Keratinocyte (primary cell): ENCODE measurements at regions not wholly inside any gene's neighbourhood (a gene's known extent, or its start where the extent isn't known, plus 50 kb on each side); places are given as distances from the start of the nearest gene placed in this dataset.

Source experiments
- DNase-seq: peaks from one replicate; pipeline ENCODE4 v3.0.0-alpha.2; 2011; ENCODE audit warnings: low read depth, missing footprints, low spot score
- FAIRE-seq: peaks from 2 replicates; lab custom pipeline; 2011; peaks lifted over from hg19 to GRCh38; lab: Jason Lieb, UNC
- H2AFZ ChIP-seq: 2 replicates; pipeline ENCODE4 v1.6.0; 2012; ENCODE audit warnings: low read length, control low read depth, inconsistent platforms; ENCODE audit not compliant: control insufficient read depth
- H3K27ac ChIP-seq: 2 replicates; pipeline ENCODE4 v1.5.1; 2011; ENCODE audit warnings: low read length; ENCODE audit not compliant: control insufficient read depth, insufficient read depth
- H3K27me3 ChIP-seq: 3 replicates; pipeline ENCODE4 v1.6.0; 2011; ENCODE audit warnings: low read length; ENCODE audit not compliant: control insufficient read depth, insufficient read depth; ENCODE audit errors: extremely low read depth
- H3K36me3 ChIP-seq, 2 experiments: 2 replicates in 1 of 2; 3 replicates in 1 of 2; pipeline ENCODE4 v1.5.1; 2011; ENCODE audit warnings: low read length in 2 of 2, mild to moderate bottlenecking in 1 of 2; ENCODE audit not compliant: control insufficient read depth in 2 of 2, insufficient read depth in 2 of 2; ENCODE audit errors: extremely low read depth in 1 of 2
- H3K4me1 ChIP-seq: 3 replicates; pipeline ENCODE4 v1.5.1; 2011; ENCODE audit warnings: low read length; ENCODE audit not compliant: control insufficient read depth, insufficient read depth; ENCODE audit errors: extremely low read depth
- H3K4me2 ChIP-seq: 3 replicates; pipeline ENCODE4 v1.6.0; 2011; ENCODE audit warnings: low read depth, low read length; ENCODE audit not compliant: control insufficient read depth, insufficient read depth; ENCODE audit errors: extremely low read depth
- H3K4me3 ChIP-seq, 3 experiments: fragments of 200-600 bp in 1 of 3; sonication (generic) in 1 of 3; 2 replicates in 2 of 3; 3 replicates in 1 of 3; pipeline ENCODE4 v1.5.1; 2011 to 2016; ENCODE audit warnings: low read length in 3 of 3, mild to moderate bottlenecking in 3 of 3, control low read depth in 2 of 3, inconsistent platforms in 1 of 3, low read depth in 1 of 3, mixed read lengths in 1 of 3, mixed run types in 1 of 3, moderate library complexity in 1 of 3; ENCODE audit not compliant: control insufficient read depth in 2 of 3, insufficient read depth in 2 of 3; ENCODE audit errors: extremely low read depth in 1 of 3
- H3K79me2 ChIP-seq: 2 replicates; pipeline ENCODE4 v1.6.0; 2012; ENCODE audit warnings: low read length; ENCODE audit not compliant: control insufficient read depth, insufficient read depth
- H3K9ac ChIP-seq: 3 replicates; pipeline ENCODE4 v1.6.0; 2011; ENCODE audit warnings: low read length; ENCODE audit not compliant: control insufficient read depth, insufficient read depth; ENCODE audit errors: extremely low read depth
- H3K9me1 ChIP-seq: 3 replicates; pipeline ENCODE4 v1.6.0; 2011; ENCODE audit warnings: low read length; ENCODE audit not compliant: control insufficient read depth, insufficient read depth; ENCODE audit errors: extremely low read depth
- H3K9me3 ChIP-seq: 2 replicates; pipeline ENCODE4 v1.5.1; 2012; ENCODE audit warnings: low read depth, low read length; ENCODE audit not compliant: control insufficient read depth
- H4K20me1 ChIP-seq: 3 replicates; pipeline ENCODE4 v1.6.0; 2011; ENCODE audit warnings: low read length; ENCODE audit not compliant: control insufficient read depth, insufficient read depth; ENCODE audit errors: extremely low read depth
- CTCF ChIP-seq, 3 experiments: IDR thresholded peaks in 1 of 3; conservative IDR thresholded peaks in 1 of 3; optimal IDR thresholded peaks in 1 of 3; 2 replicates in 2 of 3; 3 replicates in 1 of 3; pipeline versions ENCODE3 to v1.5.1; 2011; ENCODE audit warnings: low read length in 3 of 3, mild to moderate bottlenecking in 3 of 3, moderate library complexity in 2 of 3, control low read depth in 1 of 3, inconsistent platforms in 1 of 3; ENCODE audit not compliant: insufficient read depth in 2 of 3; ENCODE audit errors: extremely low read depth in 1 of 3
- EZH2 ChIP-seq: IDR thresholded peaks from one replicate; pipeline ENCODE4 v1.6.1; 2012; ENCODE audit warnings: inconsistent platforms, mild to moderate bottlenecking, low read length, moderate library complexity
- dilution Hi-C: fragments of 300-500 bp; cut with MboI; formaldehyde crosslinking; loops from one replicate; pipeline ENCODE4 v1.7.0; 2020; ENCODE audit warnings: low sequenced_read_pairs; ENCODE audit not compliant: extremely low pct_ligation_motif_present

GRCh38 chrX:20374900-20375438 is 108.3 kb upstream of the RPS6KA3 start:
- TF ChIP-seq EZH2 (no peak), CTCF (optimal IDR thresholded peaks at IDR 0.05 in 1 of 3, IDR thresholded peaks at IDR 0.05 in 1 of 3, conservative IDR thresholded peaks at IDR 0.05 in 1 of 3; ENCODE audit: extremely low read depth in 1 of 3, insufficient read depth in 2 of 3, low read length in 3 of 3) (no peak)
- Histone ChIP-seq H3K4me1 (no peaks in the 10 kb centered on the region), H3K9me3 (no peaks in the 10 kb centered on the region), H3K4me2 (no peak overlapping the region), H2AFZ (no peak overlapping the region), H3K36me3 (no peaks in the 10 kb centered on the region), H3K4me3 (no peak overlapping the region), H3K27me3 (no peaks in the 10 kb centered on the region), H3K9me1 (no peaks in the 10 kb centered on the region), H4K20me1 (no peaks in the 10 kb centered on the region), H3K27ac (no peak overlapping the region), H3K9ac (no peak overlapping the region), H3K79me2 (no peaks in the 10 kb centered on the region)
- FAIRE-seq: no peak
- DNase-seq: no peak
- dilution Hi-C loops: no loop called here

GRCh38 chrX:20374450-20374849 is 107.7 kb upstream of the RPS6KA3 start:
- FAIRE-seq: no peak
- H2AFZ ChIP-seq: no peak overlapping the region
- H3K4me3 ChIP-seq: no peak overlapping the region
- no peaks in the 10 kb centered on the region for H3K4me1 ChIP-seq
- DNase-seq: no peak
- dilution Hi-C loops: no loop called here
- H3K9ac ChIP-seq: no peak overlapping the region
- H3K27me3 ChIP-seq: no peaks in the 10 kb centered on the region
- H3K79me2 ChIP-seq: no peaks in the 10 kb centered on the region
- H4K20me1 ChIP-seq: no peaks in the 10 kb centered on the region
- H3K36me3 ChIP-seq: no peaks in the 10 kb centered on the region
- H3K9me3 ChIP-seq: no peaks in the 10 kb centered on the region
- no peak for TF ChIP-seq EZH2
- TF ChIP-seq CTCF (optimal IDR thresholded peaks at IDR 0.05 in 1 of 3, IDR thresholded peaks at IDR 0.05 in 1 of 3, conservative IDR thresholded peaks at IDR 0.05 in 1 of 3; ENCODE audit: extremely low read depth in 1 of 3, insufficient read depth in 2 of 3, low read length in 3 of 3): no peak
- H3K4me2 ChIP-seq: no peak overlapping the region
- H3K9me1 ChIP-seq: no peaks in the 10 kb centered on the region
- H3K27ac ChIP-seq: no peak overlapping the region
